ENCODE measurements at regions not wholly inside any gene's neighbourhood (a gene's known extent, or its start where the extent isn't known, plus 50 kb on each side); places are given as distances from the start of the nearest gene placed in this dataset.
"Not testable (repeated sequence)": the region's sequence is repeated elsewhere in the genome, so short reads cannot be mapped to it uniquely, and the experiment has no call there.

DNA sequence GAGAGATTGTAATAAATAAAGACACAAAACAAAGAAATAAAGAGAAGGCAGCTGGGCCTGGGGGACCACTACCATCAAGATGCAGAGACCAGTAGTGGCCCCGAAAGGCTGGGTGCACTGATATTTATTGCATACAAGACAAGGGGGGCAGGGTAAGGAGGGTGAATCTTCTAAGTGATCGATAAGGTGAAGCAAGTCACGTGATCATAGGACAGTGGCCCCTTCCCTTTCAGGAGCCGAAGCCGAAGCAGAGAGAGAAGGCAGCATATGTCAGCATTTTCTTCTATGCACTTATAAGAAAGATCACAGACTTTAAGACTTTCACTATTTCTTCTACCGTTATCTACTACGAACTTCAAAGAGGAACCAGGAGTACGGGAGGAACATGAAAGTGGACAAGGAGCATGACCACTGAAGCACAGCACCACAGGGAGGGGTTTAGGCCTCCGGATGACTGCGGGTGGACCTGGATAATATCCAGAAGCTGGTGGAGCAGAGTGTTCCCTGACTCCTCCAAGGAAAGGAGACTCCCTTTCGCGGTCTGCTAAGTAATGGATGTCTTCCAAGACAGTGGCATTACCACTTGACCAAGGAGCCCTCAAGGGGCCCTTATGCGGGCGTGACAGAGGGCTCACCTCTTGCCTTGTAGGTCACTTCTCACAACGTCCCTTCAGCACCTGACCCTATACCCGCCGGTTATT, 126.4 kb downstream of the RBM46 start:
- not testable (repeated sequence) for DNase-seq

DNA sequence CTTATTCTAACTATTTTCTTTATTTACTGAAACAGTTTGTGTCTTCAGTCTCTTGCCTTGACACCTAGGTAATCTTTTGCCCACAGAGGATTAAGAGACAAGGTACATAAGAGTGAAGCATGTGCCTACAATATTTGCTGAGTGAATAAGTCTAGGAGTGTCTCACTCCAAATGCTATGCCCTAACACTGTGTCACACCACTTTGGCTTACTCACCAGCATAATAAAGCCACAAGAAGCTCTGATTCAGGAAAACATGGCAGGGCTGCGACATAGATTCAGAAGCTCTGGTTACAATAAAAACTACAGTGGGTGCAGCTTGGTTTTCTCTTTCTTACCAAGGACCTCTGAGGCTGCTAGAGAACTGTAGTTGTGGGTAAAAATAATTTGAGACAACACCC, 127.1 kb downstream of the RBM46 start:
- DNase-seq, result peak; percentile 2

DNA sequence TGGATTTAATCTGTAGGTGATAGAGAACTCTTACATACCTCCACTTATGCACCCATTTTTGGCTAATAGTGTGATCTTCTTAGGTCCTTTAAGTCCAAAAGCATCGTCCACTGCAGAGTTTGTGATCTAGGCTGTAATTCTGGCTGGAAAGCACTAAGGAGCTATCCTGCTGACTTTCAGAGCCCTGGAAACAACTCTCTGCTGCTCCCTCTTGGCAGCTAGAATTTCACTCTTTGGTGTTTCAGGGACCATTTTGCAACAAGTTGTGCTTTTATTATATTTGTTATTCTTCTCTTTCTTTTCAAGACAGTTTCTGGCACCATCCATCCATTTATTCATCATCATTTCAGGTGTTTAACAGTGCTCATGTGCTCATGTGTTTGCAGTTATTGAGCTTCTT, 130.0 kb downstream of the RBM46 start:
- DNase-seq, result no peak

DNA sequence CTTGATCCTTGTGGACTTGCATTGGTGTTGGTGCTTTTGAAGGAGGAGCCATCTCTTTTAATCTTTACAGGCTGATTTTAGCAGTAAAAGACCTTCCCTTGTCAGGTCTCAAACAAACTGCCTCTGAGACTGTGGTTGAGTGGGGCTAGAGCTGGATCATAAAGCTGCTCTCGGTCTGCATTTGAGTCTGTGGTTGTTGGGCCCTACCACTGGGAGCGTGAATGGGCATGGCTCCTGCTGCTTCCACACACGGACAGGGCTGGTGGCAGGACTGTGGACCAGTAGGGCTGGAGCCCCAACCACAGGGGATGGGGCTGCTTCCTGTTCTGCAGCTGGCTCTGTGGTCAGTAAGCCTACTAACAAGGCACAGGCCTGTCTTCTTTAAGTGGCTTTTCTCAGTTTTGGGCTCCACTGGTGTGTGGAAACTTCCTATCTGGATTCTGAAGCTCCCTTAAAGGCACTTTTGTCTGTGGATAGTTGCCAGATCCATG, 130.6 kb downstream of the RBM46 start:
- DNase-seq, result no peak

DNA sequence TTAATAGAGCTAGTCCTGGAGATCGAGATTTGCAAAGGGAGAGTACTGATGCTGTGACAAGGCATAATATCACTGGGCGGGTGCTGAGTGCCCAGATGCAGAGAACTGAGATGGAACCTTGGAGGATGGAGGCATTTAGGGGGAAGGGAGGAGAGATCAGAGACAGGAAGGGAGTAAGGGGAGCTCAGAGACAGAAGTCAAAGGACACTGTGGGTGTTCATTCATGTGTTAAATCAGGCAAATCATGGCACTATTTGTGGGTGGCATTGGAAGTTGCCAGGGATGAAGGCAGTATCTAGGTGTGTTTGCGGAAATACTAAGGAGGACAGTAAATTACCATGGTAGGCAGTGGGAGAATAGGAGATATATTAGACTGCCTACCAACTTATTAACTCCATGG, 135.0 kb downstream of the RBM46 start:
- DNase-seq, result no peak

DNA sequence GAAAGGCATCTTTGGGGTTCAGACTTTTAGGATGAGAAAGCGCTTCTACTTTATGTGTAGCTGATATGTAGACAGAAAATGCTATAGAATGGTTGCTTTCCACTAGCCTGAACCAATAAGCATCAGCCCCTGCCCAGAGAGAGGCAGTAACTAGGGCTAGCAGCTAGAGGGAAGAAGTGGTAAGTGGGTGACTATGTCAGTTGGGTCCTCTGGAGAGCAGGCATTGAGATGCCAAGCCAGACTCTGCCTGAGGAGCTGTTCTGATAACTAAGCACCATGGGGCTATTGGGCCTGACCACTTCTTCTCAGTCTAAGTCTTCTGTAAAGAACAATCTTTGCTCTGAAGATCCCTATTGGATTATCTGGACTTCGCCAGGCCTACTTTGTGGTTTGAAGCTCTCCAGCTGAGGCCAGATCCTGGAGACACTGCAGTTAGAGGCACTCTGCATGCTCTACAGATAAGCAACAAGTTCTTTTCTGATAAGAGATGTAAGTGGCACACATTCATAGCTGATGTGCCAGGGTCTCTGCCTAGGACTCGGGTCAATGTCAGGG, 146.1 kb downstream of the RBM46 start:
- DNase-seq, result no peak

DNA sequence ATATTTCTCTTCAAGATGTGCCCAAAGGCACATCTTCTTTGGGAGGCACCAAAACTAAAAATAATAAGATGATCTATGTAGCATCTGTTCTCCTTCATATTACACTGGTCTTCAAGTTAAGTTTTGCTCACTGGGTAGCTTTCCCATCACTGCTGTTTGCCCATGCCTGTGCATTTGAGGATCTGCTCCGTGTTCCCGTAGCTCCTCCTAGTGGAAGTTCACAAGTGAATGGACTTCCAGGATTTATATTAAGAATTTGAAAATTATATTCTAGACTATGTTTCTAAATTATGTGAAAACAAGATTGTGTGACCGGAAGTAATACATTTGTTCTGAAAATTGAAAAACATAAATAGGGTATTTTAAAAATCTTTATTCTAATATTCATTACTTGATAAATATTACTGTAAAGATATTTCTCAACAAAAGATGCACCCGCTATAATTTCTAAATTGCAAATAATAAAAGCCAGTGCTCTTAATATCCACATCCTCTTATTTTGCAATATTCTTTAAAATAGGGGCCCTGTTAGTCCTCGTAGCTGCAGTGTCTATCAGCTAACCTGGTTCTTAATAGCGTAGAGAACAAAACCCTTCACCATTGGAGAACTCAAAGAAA, 147.7 kb downstream of the RBM46 start:
- peak; percentile 22 for DNase-seq

DNA sequence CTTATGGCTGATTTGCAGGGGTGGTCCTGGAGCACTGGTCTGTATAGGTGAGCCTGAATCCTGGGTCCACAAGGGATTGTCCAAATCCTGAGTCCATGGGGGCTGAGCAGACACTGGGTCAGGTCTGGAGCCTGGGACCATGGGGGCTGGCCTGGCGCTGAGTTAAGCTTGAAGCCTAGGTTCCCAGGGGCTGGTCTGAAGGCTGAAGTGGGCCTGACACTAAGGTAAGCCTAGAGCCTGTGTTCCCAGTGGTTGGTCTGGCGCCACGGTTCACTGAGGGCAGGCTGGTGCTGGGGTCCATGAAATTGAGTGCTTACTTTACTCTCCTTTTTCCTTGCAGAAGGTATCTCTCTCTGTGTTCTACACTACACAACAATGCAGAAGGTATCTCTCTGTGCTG, 155.8 kb downstream of the RBM46 start:
- no peak for DNase-seq

DNA sequence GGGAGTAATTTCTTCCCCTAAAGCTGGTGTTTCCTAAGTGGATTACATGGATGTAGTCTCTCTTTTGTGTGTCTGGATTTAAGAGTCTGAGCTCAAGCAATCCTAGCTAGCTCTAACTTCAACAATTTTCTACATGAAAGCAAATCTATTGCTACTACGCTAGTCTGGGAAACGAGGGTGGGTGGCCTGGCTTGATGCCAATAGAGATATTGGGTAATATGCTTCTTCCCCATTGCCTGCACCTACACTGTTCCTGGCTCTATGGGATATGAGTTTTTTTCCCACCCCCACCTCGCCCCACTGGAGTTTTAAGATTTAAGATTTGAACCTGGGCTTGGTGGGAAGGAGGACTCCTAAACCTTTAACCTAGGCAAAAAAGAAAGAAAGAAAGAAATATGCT, 158.8 kb downstream of the RBM46 start:
- no peak for DNase-seq

DNA sequence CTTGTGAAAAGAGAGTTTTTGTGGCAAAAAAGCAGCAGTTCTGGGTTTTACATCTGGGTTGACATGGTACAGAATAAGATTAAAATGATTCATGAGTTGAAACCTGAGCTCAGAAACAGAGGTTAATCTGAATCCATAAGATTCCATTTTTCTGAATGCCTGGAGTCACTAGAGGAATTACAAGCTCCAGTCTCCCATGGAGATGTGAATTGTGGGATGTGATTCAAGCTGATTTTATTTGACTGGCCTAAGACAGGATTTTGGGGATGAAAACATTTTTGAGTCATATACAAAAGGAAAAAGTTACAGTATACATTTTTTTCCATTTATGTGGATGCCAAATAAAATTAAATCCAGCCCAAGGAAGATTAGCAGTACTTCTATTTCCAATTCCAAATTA, 161.1 kb downstream of the RBM46 start:
- peak; percentile 10 for DNase-seq

DNA sequence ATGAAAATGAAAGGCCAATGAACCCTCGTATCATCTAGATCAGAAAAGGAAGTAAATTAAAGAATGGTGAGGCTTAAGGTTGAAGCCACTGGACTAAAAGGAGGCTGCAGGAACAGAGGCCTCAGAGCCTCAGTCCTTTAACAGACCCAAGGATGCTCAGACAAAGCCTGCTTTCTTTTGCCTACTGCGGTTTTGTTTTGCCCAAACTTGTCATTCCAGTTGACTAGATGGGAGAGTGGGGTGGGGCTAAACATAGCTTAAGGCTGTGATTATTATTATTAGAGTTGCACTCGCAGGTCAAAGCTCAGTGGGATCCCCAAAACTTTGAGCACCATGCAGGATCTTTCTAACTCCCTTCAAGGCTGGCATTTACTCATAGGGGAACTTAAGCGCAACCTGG, 163.9 kb downstream of the RBM46 start:
- DNase-seq, result no peak

DNA sequence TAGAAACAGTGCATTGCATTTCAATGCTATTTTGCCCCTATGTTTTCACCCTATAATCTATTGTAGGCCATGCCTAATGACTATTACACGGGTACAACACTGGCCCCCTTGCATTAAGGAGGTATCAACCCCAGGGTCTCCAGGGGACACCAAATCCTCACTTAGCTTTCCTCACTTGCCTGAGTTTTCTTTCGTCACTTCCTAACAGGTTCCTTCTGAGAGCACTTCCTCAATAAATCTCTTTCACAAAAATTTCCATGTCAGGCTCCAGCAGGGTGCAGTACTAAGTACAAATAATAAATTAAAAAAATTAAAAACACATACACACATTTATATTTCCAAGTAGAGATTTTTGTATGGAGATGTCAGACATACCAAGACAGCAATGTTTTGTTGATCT, 165.0 kb downstream of the RBM46 start:
- no peak for DNase-seq

DNA sequence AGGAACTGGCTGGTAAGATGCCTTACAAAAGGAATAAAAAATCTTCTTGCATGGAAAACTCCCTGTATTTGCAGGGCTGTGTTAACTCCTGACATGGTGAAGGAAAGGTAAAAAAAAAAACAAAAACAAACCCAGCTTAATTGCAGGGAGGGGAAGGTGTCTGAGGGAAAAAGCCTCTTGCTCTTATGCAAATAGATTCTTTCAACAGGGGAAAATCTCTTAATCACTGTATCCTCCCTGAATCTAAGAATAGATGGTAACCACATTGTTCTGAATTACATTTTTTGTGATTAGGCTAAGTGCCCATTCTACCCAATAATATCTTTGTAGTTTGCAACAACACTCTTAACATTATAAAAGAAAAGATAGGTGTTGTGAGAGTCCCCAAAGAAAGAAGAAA, 172.6 kb downstream of the RBM46 start:
- no peak for DNase-seq

DNA sequence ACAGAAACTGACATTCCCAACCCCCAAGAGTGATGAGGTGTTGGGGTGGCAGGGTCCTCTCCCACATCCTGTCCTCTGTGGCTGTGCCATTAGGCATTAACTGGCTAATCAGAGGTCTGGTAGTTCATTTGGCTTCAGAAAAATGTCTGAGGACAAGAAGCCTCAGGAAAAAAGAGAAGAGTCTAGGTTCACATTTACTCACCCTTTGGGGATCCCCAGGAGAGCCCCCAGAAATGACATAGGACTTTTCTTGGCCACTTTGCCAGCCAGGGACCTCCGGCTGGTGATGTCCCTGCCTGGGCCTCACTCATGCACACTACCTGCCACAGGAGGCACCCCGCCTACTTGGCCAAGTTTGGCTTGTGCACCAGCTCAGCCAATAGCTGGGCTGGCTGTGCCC, 173.0 kb downstream of the RBM46 start:
- no peak for DNase-seq

DNA sequence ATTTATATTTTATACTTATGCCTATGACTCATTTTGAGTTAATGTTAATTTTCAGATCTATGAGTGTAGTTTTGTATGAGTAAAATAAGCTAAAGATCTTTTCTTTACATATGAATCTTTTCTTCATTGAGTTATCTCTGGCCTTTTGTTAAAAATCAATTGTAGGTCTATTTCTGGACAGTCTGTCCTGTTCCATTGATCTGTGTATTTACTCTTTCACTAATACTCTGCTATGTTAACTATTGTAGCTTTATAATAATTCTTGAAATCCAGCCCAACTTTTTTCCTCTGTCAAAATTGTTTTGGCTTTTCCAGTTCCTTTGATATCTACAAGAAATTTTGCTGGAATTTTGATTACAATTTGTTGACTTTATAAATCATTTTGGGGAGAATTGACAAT, 177.0 kb downstream of the RBM46 start:
- no peak for DNase-seq

DNA sequence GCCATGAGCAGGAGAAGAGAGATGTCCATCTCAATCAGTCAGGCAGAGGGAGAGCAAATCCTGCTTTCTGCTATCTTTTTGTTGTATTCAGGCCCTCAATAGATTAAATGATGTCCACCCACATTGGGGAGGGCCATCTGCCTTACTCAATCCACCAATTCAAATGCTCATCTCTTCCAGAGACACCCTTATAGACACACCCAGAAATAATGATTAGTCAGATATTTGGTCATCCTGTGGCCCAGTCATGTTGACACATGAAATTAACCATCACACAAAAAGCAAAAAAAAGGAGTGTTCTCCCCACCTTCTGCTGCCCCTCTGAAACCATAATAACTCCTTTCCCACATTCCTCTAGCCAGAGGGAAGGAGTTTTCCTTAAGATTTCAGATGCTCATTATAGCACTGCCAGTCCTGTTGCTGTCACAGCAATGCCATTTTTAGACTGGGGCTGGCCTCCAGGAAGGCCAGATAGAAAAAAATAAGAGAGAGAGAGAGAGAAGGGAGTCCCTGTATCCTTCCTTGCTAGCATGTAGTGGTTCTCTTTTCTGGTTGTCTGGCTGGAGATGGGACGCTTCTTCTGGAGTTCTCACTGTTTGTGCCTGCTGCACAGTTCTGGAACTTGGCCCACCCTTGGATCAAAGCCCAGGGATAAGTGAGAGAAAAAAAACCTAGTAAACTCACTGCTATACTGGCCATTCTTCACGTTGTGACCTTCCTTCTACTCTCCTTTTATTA, 177.7 kb downstream of the RBM46 start:
- peak; percentile 1 for DNase-seq

DNA sequence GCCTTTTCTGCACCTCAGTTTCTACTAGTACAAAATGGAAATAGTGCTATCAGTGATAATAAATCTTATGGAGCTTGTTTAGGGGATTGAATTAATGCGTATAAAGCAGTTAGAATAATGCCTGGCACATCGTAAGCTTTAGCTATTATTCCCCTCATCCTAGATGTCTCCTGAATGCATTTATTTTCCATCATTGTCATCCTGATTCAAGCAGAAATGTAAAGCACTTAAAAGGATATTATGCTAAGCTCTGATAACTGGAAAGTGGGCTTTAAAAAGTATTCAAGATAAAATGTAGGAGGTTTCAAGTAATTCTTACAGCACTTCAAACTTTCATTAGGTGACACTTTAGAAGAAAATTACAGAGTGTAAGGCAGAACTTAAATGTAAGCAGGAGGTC, 178.7 kb downstream of the RBM46 start:
- no peak for DNase-seq

DNA sequence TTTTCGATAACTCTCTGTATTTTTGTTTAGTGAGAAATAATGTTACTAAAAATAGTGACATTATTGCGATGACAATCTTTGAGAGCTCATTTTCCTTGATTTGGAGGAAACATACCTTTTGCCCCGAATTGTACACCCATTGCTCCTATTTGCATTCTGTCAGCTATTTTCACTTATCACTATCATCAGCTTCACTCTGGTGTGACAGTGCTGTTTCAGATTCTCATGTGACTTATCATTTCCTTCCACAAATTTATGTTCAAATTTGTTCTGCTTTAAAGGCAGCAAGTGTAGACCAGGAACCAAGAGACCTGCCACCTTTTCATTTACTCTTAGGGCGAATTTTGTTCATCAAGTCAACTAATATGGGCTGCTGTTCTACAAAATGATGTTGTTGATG, 179.4 kb downstream of the RBM46 start:
- DNase-seq, result no peak

DNA sequence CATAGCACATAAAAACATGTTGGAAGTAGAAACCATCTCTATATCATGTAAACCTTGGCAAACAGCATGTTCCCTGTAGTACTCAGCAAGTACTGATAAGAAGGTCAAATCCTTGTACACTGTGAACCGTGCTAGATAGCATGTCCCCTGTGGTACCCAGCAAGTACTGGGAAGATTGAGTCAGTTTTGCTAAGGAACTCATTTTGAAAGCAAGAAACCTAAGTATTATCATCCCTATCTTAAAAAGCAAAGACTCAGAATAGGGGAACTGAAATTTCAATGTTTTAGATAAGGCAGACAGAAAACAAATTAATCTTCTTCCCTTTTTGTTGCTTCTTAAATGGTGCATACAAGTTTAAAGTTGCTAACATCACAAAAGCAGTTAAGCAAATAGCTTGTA, 180.2 kb downstream of the RBM46 start:
- no peak for DNase-seq

DNA sequence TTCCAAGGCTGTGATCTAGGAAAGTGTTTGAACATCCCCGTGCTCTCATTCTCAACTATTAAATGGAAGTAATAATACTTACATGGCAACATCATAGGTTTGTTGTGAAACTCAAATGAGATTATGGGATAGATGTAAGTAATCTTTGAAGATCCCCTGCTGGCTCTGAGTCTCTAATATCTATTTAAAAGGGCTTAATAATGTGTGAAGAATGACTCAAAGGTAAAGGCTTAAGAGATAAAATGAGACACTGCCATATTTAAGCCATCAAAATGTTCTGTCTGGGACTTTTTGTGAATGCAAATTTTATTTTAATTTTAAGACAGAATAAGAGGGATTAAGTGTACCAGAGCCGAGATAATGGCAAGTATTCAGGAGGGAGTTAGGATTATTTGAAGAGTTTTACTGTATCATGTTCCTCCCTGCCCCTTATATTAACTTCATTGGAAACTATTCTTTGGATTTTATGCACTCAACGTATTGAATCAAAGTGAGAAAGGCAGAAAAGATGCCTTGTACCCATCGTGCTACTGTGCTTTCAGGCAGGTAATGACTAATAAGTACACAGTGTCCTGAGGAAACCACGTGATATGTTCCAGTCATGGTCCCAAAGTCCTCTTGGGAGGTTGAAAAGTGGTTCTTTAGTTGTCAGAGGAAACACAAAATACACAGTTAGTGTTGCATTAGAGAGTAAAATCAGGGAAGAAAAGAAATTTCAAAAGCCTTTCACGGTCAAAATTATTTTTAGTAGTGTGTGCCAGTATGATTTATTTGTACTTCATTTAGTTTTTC, 192.4 kb downstream of the RBM46 start:
- DNase-seq, result no peak

DNA sequence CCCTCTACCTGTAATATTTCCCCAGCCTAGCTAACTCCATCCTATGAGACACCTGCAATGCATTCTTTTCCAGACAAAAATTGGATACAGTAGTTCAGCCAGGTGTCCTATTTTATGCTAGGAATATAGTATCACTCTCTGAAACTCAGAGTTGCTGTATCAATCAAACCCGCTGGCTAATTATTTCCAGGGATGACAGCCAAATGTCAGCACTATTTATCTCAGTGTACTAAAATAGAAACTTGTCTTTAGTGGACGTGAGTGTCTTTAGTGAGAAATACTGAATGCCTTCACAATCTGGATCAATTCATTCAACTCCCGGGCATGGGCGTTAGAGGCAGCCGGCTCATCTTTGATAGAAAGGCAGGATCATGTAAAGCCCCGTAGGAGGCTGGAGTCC, 196.2 kb downstream of the RBM46 start:
- DNase-seq, result no peak

DNA sequence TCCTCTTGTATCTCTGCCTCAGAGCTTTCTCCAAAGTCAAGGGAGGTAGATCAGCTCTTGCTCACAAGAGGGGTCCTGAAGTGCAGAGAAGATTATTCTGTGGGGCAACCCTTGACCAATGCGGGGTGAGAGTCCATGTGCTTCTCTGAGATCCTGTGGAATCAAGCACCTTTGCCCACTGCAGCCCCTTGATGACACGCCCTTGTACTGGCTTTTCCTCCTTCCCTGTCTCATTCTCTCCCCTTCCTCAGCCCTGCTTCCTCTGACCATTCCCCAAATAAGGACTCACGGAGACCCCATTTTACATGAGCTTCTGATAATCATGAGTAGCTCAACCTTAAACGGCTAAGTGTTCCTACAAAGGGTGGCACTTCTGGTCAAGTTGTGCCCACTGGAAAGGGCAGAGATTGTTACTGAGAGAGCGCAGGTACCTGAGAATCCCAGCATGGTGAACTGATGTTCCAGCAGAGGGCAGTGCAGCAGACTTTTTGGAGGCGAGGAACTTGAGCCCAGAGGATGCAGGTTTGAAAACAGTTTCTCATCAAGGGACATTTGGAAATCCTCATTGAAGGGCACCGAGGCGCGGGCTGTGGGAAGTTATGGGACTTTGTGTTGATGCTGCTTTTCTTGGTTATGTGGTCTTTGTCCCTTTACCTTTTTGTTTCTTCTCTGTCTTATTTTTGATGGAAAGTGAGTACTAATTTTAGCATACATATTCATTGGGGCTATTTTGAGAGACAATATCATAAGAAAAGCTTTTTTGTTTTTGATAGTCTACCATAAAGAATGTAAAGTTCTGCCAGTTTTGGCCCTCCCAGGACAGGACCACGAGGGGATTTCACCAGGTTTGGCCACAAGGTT, 201.3 kb downstream of the RBM46 start:
- peak; percentile 36 for DNase-seq
